Suppressor macrophage (primary cell): ENCODE measurements at regions not wholly inside any gene's neighbourhood (a gene's known extent, or its start where the extent isn't known, plus 50 kb on each side); places are given as distances from the start of the nearest gene placed in this dataset.

Experiments used
- DNase-seq, 4 experiments: peaks; one replicate each; pipeline ENCODE4 v3.0.0-alpha.2; 2020 to 2022

- DNase-seq, result no peak
Observed at GRCh38 chr15:100821327-100821726, 58.3 kb upstream of the ALDH1A3 start.

GRCh38 chr15:100824211-100824610 lies 55.4 kb upstream of the ALDH1A3 start:
- DNase-seq, result no peak

- DNase-seq, result no peak
Observed at GRCh38 chr15:100829457-100829856, 50.2 kb upstream of the ALDH1A3 start.
